Spleen (tissue), 7 donors: ENCODE measurements at regions not wholly inside any gene's neighbourhood (a gene's known extent, or its start where the extent isn't known, plus 50 kb on each side); places are given as distances from the start of the nearest gene placed in this dataset.

Experiments used
- POLR2A ChIP-seq, 3 donors: fragments of 450-650 bp; IDR thresholded peaks; one replicate each; pipeline ENCODE4 v1.5.1; 2017; ENCODE audit warnings: antibody characterized with exemption in 3 of 3, mild to moderate bottlenecking in 1 of 3
- TF ChIP-seq, protein P1 (sequence below), 11 experiments: fragments of 200-600 bp in 7 of 11; fragments of 450-650 bp in 4 of 11; sonication (generic) in 4 of 11; IDR thresholded peaks in 8 of 11; conservative IDR thresholded peaks in 3 of 11; 1 replicate in 7 of 11; 2 replicates in 4 of 11; pipeline versions ENCODE4 v1.4.0 to v1.8.0; 2016 to 2021; ENCODE audit warnings: antibody characterized with exemption in 11 of 11, inconsistent platforms in 4 of 11, mild to moderate bottlenecking in 1 of 11
- donor health status: DM: no; HTN: no; CAD: no; lungs with moderate emphysema.
- donor health status: DM: no; HTN: no; CAD: no.
- donor health status: DM: no; HTN: no; CAD: no.

DNA sequence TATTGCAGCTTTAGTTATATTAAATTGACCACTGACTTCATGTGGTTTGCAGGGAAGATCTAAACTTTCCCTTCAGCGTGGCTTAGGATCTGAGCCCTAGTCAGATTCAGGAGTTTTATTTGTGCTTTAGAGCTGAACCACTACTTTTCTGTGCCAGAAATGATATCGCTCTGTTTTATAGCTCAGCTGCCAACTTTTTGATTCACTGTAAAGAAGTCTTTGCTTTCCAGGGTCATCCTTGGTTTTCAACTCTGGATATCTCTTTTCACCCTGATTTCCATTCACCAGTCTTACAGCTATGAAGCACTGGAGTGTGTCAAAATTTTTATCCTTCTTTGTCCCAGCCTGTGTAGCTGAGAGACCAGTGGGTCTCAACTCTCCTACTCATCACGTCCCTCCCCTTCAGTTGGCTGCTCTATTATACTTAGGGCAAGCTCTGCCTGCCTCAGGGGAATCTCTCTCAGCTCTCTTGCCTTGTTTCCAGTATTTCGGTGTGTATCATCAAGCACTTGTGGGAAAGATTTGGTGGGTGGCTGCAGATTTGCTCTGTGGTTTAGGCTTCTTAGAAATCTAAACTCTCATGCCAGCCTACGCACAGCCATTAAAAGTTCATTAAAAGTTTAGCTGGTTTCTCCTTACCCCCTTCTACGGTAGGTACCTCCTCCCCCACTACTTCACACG is 425.5 kb downstream of the TENT5A start:
- TF ChIP-seq, protein P1, sequence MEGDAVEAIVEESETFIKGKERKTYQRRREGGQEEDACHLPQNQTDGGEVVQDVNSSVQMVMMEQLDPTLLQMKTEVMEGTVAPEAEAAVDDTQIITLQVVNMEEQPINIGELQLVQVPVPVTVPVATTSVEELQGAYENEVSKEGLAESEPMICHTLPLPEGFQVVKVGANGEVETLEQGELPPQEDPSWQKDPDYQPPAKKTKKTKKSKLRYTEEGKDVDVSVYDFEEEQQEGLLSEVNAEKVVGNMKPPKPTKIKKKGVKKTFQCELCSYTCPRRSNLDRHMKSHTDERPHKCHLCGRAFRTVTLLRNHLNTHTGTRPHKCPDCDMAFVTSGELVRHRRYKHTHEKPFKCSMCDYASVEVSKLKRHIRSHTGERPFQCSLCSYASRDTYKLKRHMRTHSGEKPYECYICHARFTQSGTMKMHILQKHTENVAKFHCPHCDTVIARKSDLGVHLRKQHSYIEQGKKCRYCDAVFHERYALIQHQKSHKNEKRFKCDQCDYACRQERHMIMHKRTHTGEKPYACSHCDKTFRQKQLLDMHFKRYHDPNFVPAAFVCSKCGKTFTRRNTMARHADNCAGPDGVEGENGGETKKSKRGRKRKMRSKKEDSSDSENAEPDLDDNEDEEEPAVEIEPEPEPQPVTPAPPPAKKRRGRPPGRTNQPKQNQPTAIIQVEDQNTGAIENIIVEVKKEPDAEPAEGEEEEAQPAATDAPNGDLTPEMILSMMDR (IDR thresholded peaks at IDR 0.05 in 8 of 11, conservative IDR thresholded peaks at IDR 0.05 in 3 of 11): no peak
- TF ChIP-seq POLR2A (IDR thresholded peaks at IDR 0.05): no peak
